ENCODE measurements at regions not wholly inside any gene's neighbourhood (a gene's known extent, or its start where the extent isn't known, plus 50 kb on each side); places are given as distances from the start of the nearest gene placed in this dataset.

DNA sequence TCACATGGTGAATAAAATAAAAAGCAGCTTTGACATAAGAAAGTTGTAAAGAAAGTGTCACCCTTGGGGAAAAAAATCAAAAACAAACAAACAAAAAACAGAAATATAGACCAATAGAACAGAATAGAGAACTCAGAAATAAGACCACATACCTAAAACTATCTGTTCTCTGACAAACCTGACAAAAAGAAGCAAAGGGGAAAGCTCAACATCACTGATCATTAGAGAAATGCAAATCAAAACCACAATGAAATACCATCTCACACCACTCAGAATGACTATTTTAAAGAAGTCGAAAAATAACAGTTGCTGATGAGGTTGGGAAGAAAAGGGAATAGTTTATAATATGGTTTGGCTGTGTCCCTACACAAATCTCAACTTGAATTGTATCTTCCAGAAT is 159.1 kb downstream of the TINAG start:
- TF ChIP-seq POLR2A (IDR thresholded peaks at IDR 0.05) (no peak), EP300 (IDR thresholded peaks at IDR 0.05) (no peak), POLR2AphosphoS5 (IDR thresholded peaks at IDR 0.05) (no peak)
- TF ChIP-seq, protein P1, sequence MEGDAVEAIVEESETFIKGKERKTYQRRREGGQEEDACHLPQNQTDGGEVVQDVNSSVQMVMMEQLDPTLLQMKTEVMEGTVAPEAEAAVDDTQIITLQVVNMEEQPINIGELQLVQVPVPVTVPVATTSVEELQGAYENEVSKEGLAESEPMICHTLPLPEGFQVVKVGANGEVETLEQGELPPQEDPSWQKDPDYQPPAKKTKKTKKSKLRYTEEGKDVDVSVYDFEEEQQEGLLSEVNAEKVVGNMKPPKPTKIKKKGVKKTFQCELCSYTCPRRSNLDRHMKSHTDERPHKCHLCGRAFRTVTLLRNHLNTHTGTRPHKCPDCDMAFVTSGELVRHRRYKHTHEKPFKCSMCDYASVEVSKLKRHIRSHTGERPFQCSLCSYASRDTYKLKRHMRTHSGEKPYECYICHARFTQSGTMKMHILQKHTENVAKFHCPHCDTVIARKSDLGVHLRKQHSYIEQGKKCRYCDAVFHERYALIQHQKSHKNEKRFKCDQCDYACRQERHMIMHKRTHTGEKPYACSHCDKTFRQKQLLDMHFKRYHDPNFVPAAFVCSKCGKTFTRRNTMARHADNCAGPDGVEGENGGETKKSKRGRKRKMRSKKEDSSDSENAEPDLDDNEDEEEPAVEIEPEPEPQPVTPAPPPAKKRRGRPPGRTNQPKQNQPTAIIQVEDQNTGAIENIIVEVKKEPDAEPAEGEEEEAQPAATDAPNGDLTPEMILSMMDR (IDR thresholded peaks at IDR 0.05) = no peak
